KMS-11 (cell line): ENCODE measurements at regions not wholly inside any gene's neighbourhood (a gene's known extent, or its start where the extent isn't known, plus 50 kb on each side); places are given as distances from the start of the nearest gene placed in this dataset.

ENCODE experiments used
- H2AFZ ChIP-seq: fragments of 200-600 bp; sonication (generic); 2 replicates; pipeline ENCODE4 v1.6.1; 2016; ENCODE audit warnings: antibody characterized with exemption, mixed run types, low read depth
- H3K27ac ChIP-seq: fragments of 200-600 bp; sonication (generic); 2 replicates; pipeline ENCODE4 v1.6.1; 2016; ENCODE audit warnings: mild to moderate bottlenecking, mixed run types
- H3K27me3 ChIP-seq: fragments of 200-600 bp; sonication (generic); 2 replicates; pipeline ENCODE4 v1.6.1; 2017; ENCODE audit warnings: mild to moderate bottlenecking, low read depth, mixed run types, moderate library complexity; ENCODE audit not compliant: insufficient read depth
- H3K36me3 ChIP-seq: fragments of 200-600 bp; sonication (generic); 2 replicates; pipeline ENCODE4 v1.6.1; 2017; ENCODE audit warnings: mild to moderate bottlenecking, mixed run types; ENCODE audit not compliant: insufficient read depth
- H3K4me1 ChIP-seq: fragments of 200-600 bp; sonication (generic); 2 replicates; pipeline ENCODE4 v1.6.1; 2016; ENCODE audit warnings: mild to moderate bottlenecking, low read depth, mixed run types; ENCODE audit not compliant: poor library complexity, severe bottlenecking
- H3K4me2 ChIP-seq: fragments of 200-600 bp; sonication (generic); 2 replicates; pipeline ENCODE4 v1.7.0; 2016; ENCODE audit warnings: mild to moderate bottlenecking, mixed run types
- H3K4me3 ChIP-seq: fragments of 200-600 bp; sonication (generic); IDR thresholded peaks from 2 replicates; pipeline ENCODE4 v1.6.1; 2017; ENCODE audit warnings: low read depth, low read length, mixed read lengths; ENCODE audit not compliant: insufficient read depth
- H3K79me2 ChIP-seq: fragments of 200-600 bp; sonication (generic); 2 replicates; pipeline ENCODE4 v1.6.1; 2016; ENCODE audit warnings: low read depth, mixed run types; ENCODE audit not compliant: insufficient read depth
- H3K9ac ChIP-seq: fragments of 200-600 bp; sonication (generic); 2 replicates; pipeline ENCODE4 v1.6.1; 2016; ENCODE audit warnings: mild to moderate bottlenecking, mixed run types
- H4K20me1 ChIP-seq: fragments of 200-600 bp; sonication (generic); 2 replicates; pipeline ENCODE4 v1.6.1; 2016; ENCODE audit warnings: mild to moderate bottlenecking, mixed run types; ENCODE audit not compliant: insufficient read depth
- CTCF ChIP-seq: fragments of 200-600 bp; sonication (generic); conservative IDR thresholded peaks from 2 replicates; pipeline ENCODE4 v1.6.1; 2017; ENCODE audit warnings: low read depth, mild to moderate bottlenecking, antibody characterized with exemption, low read length, moderate library complexity, mixed read lengths

DNA sequence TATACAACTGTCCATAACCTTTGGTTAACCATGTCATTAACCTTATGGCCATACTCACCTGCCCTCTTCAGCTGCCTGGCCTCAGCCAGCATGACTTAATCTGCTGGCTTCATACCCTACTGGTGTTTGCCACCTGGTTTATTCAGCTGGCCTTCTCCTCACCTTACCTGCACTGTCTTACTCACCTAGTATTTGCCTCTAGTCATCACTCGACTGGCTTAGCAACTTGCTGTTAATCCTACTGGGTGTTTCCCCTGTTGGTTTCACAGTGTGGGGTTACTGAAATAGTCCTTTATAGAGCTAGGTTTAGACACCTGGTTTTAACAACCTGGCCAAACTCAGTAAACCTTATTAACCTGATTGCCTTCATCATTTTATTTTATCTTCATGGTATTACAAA is 96.4 kb downstream of the IL12A start:
- Histone ChIP-seq H3K9ac (no peak overlapping the region), H3K27me3 (no peaks in the 10 kb centered on the region), H2AFZ (no peak overlapping the region), H3K79me2 (no peaks in the 10 kb centered on the region), H3K36me3 (no peaks in the 10 kb centered on the region), H4K20me1 (no peaks in the 10 kb centered on the region), H3K27ac (no peak overlapping the region), H3K4me3 (no peak overlapping the region), H3K4me2 (no peak overlapping the region), H3K4me1 (no peaks in the 10 kb centered on the region)
- no peak for TF ChIP-seq CTCF

- no peaks in the 10 kb centered on the region for H3K79me2 ChIP-seq
- no peaks in the 10 kb centered on the region for H3K4me1 ChIP-seq
- H3K9ac ChIP-seq: no peak overlapping the region
- H3K36me3 ChIP-seq: no peaks in the 10 kb centered on the region
- no peak overlapping the region for H3K27ac ChIP-seq
- no peaks in the 10 kb centered on the region for H3K27me3 ChIP-seq
- no peak overlapping the region for H3K4me3 ChIP-seq
- H2AFZ ChIP-seq: no peak overlapping the region
- TF ChIP-seq CTCF: no peak
- H3K4me2 ChIP-seq: no peak overlapping the region
- H4K20me1 ChIP-seq: no peaks in the 10 kb centered on the region
Observed at GRCh38 chr3:160088492-160089137, 100.0 kb downstream of the IL12A start.

DNA sequence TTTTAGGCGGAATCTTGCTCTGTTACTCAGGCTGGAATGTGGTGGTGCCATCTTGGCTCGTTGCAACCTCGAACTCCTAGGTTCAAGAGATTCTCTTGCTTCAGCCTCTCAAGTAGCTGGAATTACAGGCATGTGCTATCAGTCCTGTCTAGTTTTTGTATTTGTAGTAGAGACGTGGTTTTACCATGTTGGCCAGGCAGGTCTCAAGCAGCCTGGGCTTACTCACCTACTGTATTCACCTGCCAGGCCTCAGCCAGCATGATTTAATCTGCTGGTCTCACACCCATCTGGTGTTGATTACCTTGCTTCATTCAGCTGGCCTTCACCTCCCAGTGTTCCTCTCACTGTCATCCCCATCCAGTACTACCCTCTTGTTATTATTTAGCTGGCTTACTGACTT is 102.0 kb downstream of the IL12A start:
- H3K36me3 ChIP-seq: no peaks in the 10 kb centered on the region
- no peak for TF ChIP-seq CTCF
- no peaks in the 10 kb centered on the region for H3K4me1 ChIP-seq
- no peak overlapping the region for H2AFZ ChIP-seq
- H3K27me3 ChIP-seq: no peaks in the 10 kb centered on the region
- no peaks in the 10 kb centered on the region for H4K20me1 ChIP-seq
- no peaks in the 10 kb centered on the region for H3K79me2 ChIP-seq
- no peak overlapping the region for H3K27ac ChIP-seq
- H3K4me2 ChIP-seq: no peak overlapping the region
- no peak overlapping the region for H3K4me3 ChIP-seq
- H3K9ac ChIP-seq: no peak overlapping the region

DNA sequence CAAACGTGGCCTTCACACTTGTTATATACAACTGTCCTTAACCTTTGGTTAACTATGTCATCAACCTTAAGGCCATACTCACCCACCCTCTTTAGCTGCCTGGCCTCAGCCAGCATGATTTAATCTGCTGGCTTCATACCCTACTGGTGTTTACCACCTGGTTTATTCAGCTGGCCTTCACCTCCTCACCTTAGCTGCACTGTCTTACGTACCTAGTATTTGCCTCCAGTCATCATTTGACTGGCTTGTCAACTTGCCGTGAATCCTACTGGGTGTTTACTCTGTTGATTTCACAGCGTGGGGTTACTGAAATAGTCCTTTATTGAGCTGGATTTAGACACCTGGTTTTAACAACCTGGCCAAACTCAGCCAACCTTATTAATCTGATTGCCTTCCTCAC is 102.8 kb downstream of the IL12A start:
- no peak overlapping the region for H3K9ac ChIP-seq
- no peak for TF ChIP-seq CTCF
- no peak overlapping the region for H2AFZ ChIP-seq
- no peak overlapping the region for H3K4me2 ChIP-seq
- no peaks in the 10 kb centered on the region for H3K79me2 ChIP-seq
- no peaks in the 10 kb centered on the region for H3K4me1 ChIP-seq
- H3K27me3 ChIP-seq: no peaks in the 10 kb centered on the region
- H4K20me1 ChIP-seq: no peaks in the 10 kb centered on the region
- H3K36me3 ChIP-seq: no peaks in the 10 kb centered on the region
- no peak overlapping the region for H3K4me3 ChIP-seq
- H3K27ac ChIP-seq: no peak overlapping the region
